ENCODE measurements at regions not wholly inside any gene's neighbourhood (a gene's known extent, or its start where the extent isn't known, plus 50 kb on each side); places are given as distances from the start of the nearest gene placed in this dataset.

DNA sequence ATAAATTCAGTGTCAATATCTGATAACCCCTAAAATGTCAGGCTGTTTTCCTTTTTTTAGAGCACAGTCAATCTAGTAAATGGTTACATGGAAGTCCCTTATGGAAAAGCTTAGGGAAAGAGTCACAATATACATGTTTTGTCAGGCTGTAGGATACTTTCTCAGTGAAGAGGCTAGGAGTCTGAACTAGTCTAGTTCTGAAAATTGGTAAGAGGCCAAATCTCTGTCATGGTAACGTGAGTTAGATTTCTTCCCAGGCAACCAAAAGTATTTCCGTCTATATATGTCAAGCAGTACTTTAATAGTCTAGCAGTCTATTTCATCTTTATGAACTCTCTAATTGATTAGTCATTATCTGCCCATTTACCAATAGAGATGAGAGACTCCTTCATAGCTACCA lies 215.9 kb upstream of the LRRC3B start:
- no peak overlapping the region for H3K4me3 ChIP-seq

DNA sequence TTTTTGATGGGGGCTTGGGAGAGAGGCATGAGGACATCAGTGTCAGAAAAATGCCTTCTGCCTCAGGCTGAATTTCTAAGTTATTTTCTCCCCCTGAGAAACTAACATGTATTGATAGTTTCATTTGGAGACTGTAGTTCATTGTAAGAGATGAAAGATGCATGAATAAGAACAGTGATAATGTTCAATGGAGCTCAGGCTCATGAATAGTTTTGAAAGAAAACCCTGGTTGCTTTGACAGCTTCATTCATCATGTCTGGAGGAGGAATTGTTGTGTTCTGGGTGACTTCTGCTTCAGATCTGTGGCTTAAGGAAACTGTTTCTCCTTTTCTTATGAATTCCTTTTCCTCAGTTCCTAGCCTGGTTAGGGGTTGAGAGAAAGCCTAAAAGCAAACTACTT lies 204.0 kb upstream of the LRRC3B start:
- H3K27me3 ChIP-seq = no peaks in the 10 kb centered on the region
- DNase-seq = no peak
- H3K4me1 ChIP-seq = no peaks in the 10 kb centered on the region
- no peak overlapping the region for H3K27ac ChIP-seq
- no peaks in the 10 kb centered on the region for H3K36me3 ChIP-seq (ENCODE audit: low read depth, missing control alignments)
- no peak overlapping the region for H3K4me3 ChIP-seq
- intact Hi-C loops (cut with DNase I; ENCODE audit: low total_unique reads) = no loop called here
- no peak for TF ChIP-seq POLR2A (IDR thresholded peaks at IDR 0.05)
- TF ChIP-seq, protein P1, sequence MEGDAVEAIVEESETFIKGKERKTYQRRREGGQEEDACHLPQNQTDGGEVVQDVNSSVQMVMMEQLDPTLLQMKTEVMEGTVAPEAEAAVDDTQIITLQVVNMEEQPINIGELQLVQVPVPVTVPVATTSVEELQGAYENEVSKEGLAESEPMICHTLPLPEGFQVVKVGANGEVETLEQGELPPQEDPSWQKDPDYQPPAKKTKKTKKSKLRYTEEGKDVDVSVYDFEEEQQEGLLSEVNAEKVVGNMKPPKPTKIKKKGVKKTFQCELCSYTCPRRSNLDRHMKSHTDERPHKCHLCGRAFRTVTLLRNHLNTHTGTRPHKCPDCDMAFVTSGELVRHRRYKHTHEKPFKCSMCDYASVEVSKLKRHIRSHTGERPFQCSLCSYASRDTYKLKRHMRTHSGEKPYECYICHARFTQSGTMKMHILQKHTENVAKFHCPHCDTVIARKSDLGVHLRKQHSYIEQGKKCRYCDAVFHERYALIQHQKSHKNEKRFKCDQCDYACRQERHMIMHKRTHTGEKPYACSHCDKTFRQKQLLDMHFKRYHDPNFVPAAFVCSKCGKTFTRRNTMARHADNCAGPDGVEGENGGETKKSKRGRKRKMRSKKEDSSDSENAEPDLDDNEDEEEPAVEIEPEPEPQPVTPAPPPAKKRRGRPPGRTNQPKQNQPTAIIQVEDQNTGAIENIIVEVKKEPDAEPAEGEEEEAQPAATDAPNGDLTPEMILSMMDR (IDR thresholded peaks at IDR 0.05) = no peak
- no peaks in the 10 kb centered on the region for H3K9me3 ChIP-seq

More for the DNA sequence above, 215.9 kb upstream of the LRRC3B start:
- H3K27ac ChIP-seq = no peak overlapping the region
- H3K9me3 ChIP-seq = no peaks in the 10 kb centered on the region
- DNase-seq = no peak
- intact Hi-C loops (cut with DNase I; ENCODE audit: low total_unique reads) = no loop called here
- TF ChIP-seq, protein P1 (IDR thresholded peaks at IDR 0.05) = no peak
- TF ChIP-seq POLR2A (IDR thresholded peaks at IDR 0.05) = no peak
- WGBS, 2 donors = 51 to 73% methylated on average over 2 of the region's 2 CpGs
- no peaks in the 10 kb centered on the region for H3K27me3 ChIP-seq
- H3K36me3 ChIP-seq (ENCODE audit: low read depth, missing control alignments) = no peaks in the 10 kb centered on the region
- H3K4me1 ChIP-seq = no peaks in the 10 kb centered on the region

GRCh38 chr3:26422415-26422814 lies 200.2 kb upstream of the LRRC3B start:
- Histone ChIP-seq H3K9me3 (no peaks in the 10 kb centered on the region), H3K36me3 (ENCODE audit: low read depth, missing control alignments) (no peaks in the 10 kb centered on the region), H3K4me1 (no peaks in the 10 kb centered on the region), H3K27me3 (no peaks in the 10 kb centered on the region), H3K27ac (no peak overlapping the region), H3K4me3 (no peak overlapping the region)
- no peak for DNase-seq
- TF ChIP-seq, protein P1 (IDR thresholded peaks at IDR 0.05) = no peak
- TF ChIP-seq POLR2A (IDR thresholded peaks at IDR 0.05) = no peak
- WGBS, 2 donors = 93 to 98% methylated on average over 2 of the region's 2 CpGs
- intact Hi-C loops (cut with DNase I; ENCODE audit: low total_unique reads) = no loop called here

DNA sequence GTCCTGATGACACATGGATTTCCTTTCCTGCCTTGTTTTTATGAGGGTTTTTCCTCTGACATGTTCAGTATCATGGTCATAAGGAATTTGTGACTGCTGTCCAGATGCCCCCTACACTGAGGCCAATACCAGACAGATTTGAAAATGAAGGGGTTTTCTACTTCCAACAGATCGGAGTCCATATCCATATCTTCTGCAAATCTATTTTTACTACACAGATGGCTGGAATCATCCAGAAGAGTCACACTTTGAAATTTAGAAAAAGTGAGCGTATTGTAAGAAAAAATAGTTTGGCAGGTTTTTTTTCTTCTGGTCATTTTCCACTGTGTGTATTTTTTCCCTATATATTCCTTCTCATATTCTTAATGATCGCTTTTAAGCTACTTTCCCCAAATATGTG lies 197.5 kb upstream of the LRRC3B start:
- intact Hi-C loops (cut with DNase I; ENCODE audit: low total_unique reads) = no loop called here
- H3K9me3 ChIP-seq = no peaks in the 10 kb centered on the region
- H3K27me3 ChIP-seq = no peaks in the 10 kb centered on the region
- H3K27ac ChIP-seq = no peak overlapping the region
- TF ChIP-seq, protein P1 (IDR thresholded peaks at IDR 0.05) = no peak
- TF ChIP-seq POLR2A (IDR thresholded peaks at IDR 0.05) = no peak
- no peaks in the 10 kb centered on the region for H3K36me3 ChIP-seq (ENCODE audit: low read depth, missing control alignments)
- 94 to 95% methylated on average over 3 of the region's 3 CpGs for WGBS, 2 donors
- H3K4me3 ChIP-seq = no peak overlapping the region
- DNase-seq = no peak
- H3K4me1 ChIP-seq = no peaks in the 10 kb centered on the region

GRCh38 chr3:26428992-26429391 lies 193.6 kb upstream of the LRRC3B start:
- TF ChIP-seq POLR2A (IDR thresholded peaks at IDR 0.05) = no peak
- TF ChIP-seq, protein P1 (IDR thresholded peaks at IDR 0.05) = no peak
- no peaks in the 10 kb centered on the region for H3K27me3 ChIP-seq
- no peaks in the 10 kb centered on the region for H3K4me1 ChIP-seq
- intact Hi-C loops (cut with DNase I; ENCODE audit: low total_unique reads) = no loop called here
- 82 to 86% methylated on average over 2 of the region's 2 CpGs for WGBS, 2 donors
- no peaks in the 10 kb centered on the region for H3K36me3 ChIP-seq (ENCODE audit: low read depth, missing control alignments)
- H3K27ac ChIP-seq = no peak overlapping the region
- H3K9me3 ChIP-seq = no peaks in the 10 kb centered on the region
- H3K4me3 ChIP-seq = no peak overlapping the region
- DNase-seq = no peak

All from testis (tissue), 2 donors.